ENCODE measurements at regions not wholly inside any gene's neighbourhood (a gene's known extent, or its start where the extent isn't known, plus 50 kb on each side); places are given as distances from the start of the nearest gene placed in this dataset.

DNA sequence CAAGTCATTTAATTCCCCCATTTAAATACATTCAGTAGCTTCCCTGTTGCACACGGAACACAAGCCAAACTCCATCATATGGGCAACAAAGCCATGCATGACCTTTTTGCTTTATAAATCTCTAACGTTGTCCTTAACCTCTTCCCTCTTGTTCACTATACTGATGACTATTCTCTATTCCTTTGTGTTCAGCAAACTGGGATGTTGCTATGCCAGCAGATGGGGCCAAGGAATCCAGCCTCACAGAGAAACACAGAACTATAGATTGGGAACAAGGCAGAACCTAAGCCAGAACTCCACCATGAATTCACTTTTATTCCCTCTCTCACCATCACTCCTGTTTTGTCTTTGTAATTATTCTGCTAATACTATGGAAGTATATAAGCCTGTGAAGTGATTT is 398.4 kb downstream of the TUSC7 start:
- ATAC-seq (ENCODE audit: insufficient read depth, low FRiP score) (no peak), DNase-seq (no peak)
- H3K36me3 ChIP-seq (ENCODE audit: control insufficient read depth in 4 of 4, insufficient read depth in 4 of 4, low read length in 4 of 4): no peaks in the 10 kb centered on the region
- H3K9ac ChIP-seq (ENCODE audit: insufficient read depth in 1 of 2, low read length in 2 of 2): no peak overlapping the region
- H3K27ac ChIP-seq (ENCODE audit: low read depth in 1 of 2, low read length in 1 of 2): no peak overlapping the region
- no peaks in the 10 kb centered on the region for H3K4me1 ChIP-seq (ENCODE audit: control insufficient read depth in 5 of 5, insufficient read depth in 5 of 5, low read length in 5 of 5)
- H3K4me3 ChIP-seq: no peak overlapping the region
- 82 to 90% methylated on average over 2 of the region's 2 CpGs for WGBS, 2 donors
- peaks cover 0 to 3% (median 1%) of the 10 kb centered on the region in 4 donors for H3K9me3 ChIP-seq (ENCODE audit: control insufficient read depth in 4 of 4, insufficient read depth in 3 of 4, low read length in 3 of 4)
- TF ChIP-seq CTCF (IDR thresholded peaks at IDR 0.05; ENCODE audit: control extremely low read depth, extremely low read depth): no peak
- no peaks in the 10 kb centered on the region for H3K27me3 ChIP-seq (ENCODE audit: control insufficient read depth in 3 of 3, insufficient read depth in 3 of 3, low read length in 2 of 3)

DNA sequence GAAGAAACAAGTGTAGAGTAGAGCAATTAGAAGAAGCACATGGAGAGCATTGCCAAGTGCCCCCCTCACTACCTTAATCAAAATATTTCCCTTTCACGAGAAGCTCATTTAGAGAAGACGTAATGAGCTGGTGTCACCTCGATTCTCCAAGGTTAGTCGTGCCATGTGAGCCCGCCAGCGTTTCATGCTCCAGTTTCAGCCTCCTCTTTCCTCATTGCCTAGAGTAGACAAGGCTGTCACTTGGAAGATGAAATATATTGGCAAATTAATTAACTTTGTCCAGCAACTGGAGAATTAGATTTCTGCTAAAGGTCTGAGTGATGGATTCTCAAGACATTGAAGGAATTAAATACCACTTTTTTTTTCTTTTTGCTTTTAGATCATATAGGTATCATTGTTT is 399.6 kb downstream of the TUSC7 start:
- no peak for TF ChIP-seq CTCF (IDR thresholded peaks at IDR 0.05; ENCODE audit: control extremely low read depth, extremely low read depth)
- Histone ChIP-seq H3K27ac (ENCODE audit: low read depth in 1 of 2, low read length in 1 of 2) (no peak overlapping the region), H3K36me3 (ENCODE audit: control insufficient read depth in 4 of 4, insufficient read depth in 4 of 4, low read length in 4 of 4) (no peaks in the 10 kb centered on the region), H3K4me3 (no peak overlapping the region), H3K9ac (ENCODE audit: insufficient read depth in 1 of 2, low read length in 2 of 2) (no peak overlapping the region), H3K4me1 (ENCODE audit: control insufficient read depth in 5 of 5, insufficient read depth in 5 of 5, low read length in 5 of 5) (no peaks in the 10 kb centered on the region), H3K27me3 (ENCODE audit: control insufficient read depth in 3 of 3, insufficient read depth in 3 of 3, low read length in 2 of 3) (no peaks in the 10 kb centered on the region), H3K9me3 (ENCODE audit: control insufficient read depth in 4 of 4, insufficient read depth in 3 of 4, low read length in 3 of 4) (no peaks in the 10 kb centered on the region)
- WGBS, 2 donors: 92% methylated on average over 6 of the region's 6 CpGs
- ATAC-seq (ENCODE audit: insufficient read depth, low FRiP score) (no peak), DNase-seq (no peak)

DNA sequence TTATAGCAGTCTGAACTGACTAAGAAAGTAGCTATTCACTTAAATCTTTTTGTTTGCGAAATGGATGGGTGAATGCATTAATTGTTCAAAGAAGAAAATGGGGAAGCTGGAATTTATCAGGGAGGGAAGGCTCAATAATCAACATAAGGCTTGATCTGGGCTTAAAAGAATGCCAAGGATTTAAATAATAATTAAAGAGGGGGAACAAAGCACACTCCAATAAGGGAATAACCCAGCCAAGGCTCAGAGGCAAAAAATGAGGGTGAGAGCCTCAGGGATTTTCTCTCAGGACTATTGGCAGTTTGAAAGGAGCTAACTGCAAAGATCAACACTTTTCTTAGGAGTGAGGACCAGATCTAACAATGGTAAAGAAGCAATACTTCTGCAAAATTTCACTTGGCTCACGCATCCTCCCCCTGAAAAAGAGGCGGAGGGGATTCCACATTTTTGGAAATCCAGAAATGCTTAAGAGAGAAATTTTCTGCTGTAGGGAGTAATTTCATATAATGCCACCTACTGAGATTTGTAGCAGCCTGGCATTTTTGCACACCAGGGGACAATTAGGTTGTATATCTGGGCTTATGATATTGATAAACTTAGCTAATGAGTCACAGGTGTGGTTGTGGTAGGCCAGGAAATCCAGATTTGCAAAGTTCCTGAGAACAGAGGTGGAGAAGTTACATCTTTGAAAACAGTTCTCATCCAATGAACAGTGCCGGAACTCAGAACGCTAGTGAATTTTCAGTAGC is 405.1 kb downstream of the TUSC7 start:
- H3K4me1 ChIP-seq (ENCODE audit: control insufficient read depth in 5 of 5, insufficient read depth in 5 of 5, low read length in 5 of 5): no peaks in the 10 kb centered on the region
- no peak overlapping the region for H3K4me3 ChIP-seq
- no peaks in the 10 kb centered on the region for H3K27me3 ChIP-seq (ENCODE audit: control insufficient read depth in 3 of 3, insufficient read depth in 3 of 3, low read length in 2 of 3)
- H3K27ac ChIP-seq (ENCODE audit: low read depth in 1 of 2, low read length in 1 of 2): no peak overlapping the region
- H3K9ac ChIP-seq (ENCODE audit: insufficient read depth in 1 of 2, low read length in 2 of 2): no peak overlapping the region
- no peak for TF ChIP-seq CTCF (IDR thresholded peaks at IDR 0.05; ENCODE audit: control extremely low read depth, extremely low read depth)
- DNase-seq: no peak
- H3K9me3 ChIP-seq (ENCODE audit: control insufficient read depth in 4 of 4, insufficient read depth in 3 of 4, low read length in 3 of 4): no peaks in the 10 kb centered on the region
- WGBS, 2 donors: 94 to 95% methylated on average over 5 of the region's 5 CpGs
- no peaks in the 10 kb centered on the region for H3K36me3 ChIP-seq (ENCODE audit: control insufficient read depth in 4 of 4, insufficient read depth in 4 of 4, low read length in 4 of 4)
- ATAC-seq (ENCODE audit: insufficient read depth, low FRiP score): no peak
